HG03354 (cell line): ENCODE measurements at regions not wholly inside any gene's neighbourhood (a gene's known extent, or its start where the extent isn't known, plus 50 kb on each side); places are given as distances from the start of the nearest gene placed in this dataset.

ENCODE experiments used
- ATAC-seq: cut with Tn5 transposase; IDR thresholded peaks from one replicate; pipeline ENCODE4 v1.9.1; 2021; ENCODE audit warnings: mild to moderate bottlenecking; ENCODE audit not compliant: unreplicated experiment, poor library complexity, severe bottlenecking

GRCh38 chr9:13688990-13689600 lies 409.6 kb upstream of the MPDZ start:
- ATAC-seq = no peak

GRCh38 chr9:13688223-13688989 lies 408.9 kb upstream of the MPDZ start:
- no peak for ATAC-seq

GRCh38 chr9:13684656-13685055 lies 405.2 kb upstream of the MPDZ start:
- ATAC-seq = no peak

- ATAC-seq = no peak
These were observed 398.3 kb upstream of the MPDZ start for GRCh38 chr9:13677801-13678200.

GRCh38 chr9:13675638-13676000 lies 396.1 kb upstream of the MPDZ start:
- no peak for ATAC-seq

GRCh38 chr9:13674926-13675637 lies 395.6 kb upstream of the MPDZ start:
- ATAC-seq = no peak

GRCh38 chr9:13673348-13673747 lies 393.9 kb upstream of the MPDZ start:
- no peak for ATAC-seq

GRCh38 chr9:13665418-13666066 lies 386.1 kb upstream of the MPDZ start:
- no peak for ATAC-seq

- ATAC-seq = no peak
These were observed 381.5 kb upstream of the MPDZ start for GRCh38 chr9:13661014-13661413.

GRCh38 chr9:13651969-13652663 lies 372.6 kb upstream of the MPDZ start:
- no peak for ATAC-seq

- no peak for ATAC-seq
These were observed 372.0 kb upstream of the MPDZ start for GRCh38 chr9:13651526-13651925.

GRCh38 chr9:13648676-13649075 lies 369.2 kb upstream of the MPDZ start:
- no peak for ATAC-seq

- ATAC-seq = no peak
These were observed 368.6 kb upstream of the MPDZ start for GRCh38 chr9:13648068-13648467.

- no peak for ATAC-seq
These were observed 367.1 kb upstream of the MPDZ start for GRCh38 chr9:13646500-13647021.

- no peak for ATAC-seq
These were observed 366.1 kb upstream of the MPDZ start for GRCh38 chr9:13645557-13645956.

GRCh38 chr9:13644675-13645074 lies 365.2 kb upstream of the MPDZ start:
- ATAC-seq = no peak

- no peak for ATAC-seq
These were observed 363.2 kb upstream of the MPDZ start for GRCh38 chr9:13642646-13643045.

GRCh38 chr9:13629067-13629466 lies 349.6 kb upstream of the MPDZ start:
- no peak for ATAC-seq

GRCh38 chr9:13628526-13628925 lies 349.0 kb upstream of the MPDZ start:
- no peak for ATAC-seq

GRCh38 chr9:13627502-13627901 lies 348.0 kb upstream of the MPDZ start:
- ATAC-seq = no peak
